Breast epithelium (tissue), 3 donors: ENCODE measurements at regions not wholly inside any gene's neighbourhood (a gene's known extent, or its start where the extent isn't known, plus 50 kb on each side); places are given as distances from the start of the nearest gene placed in this dataset.

Experiments used
- POLR2A ChIP-seq: fragments of 450-650 bp; IDR thresholded peaks from one replicate; pipeline ENCODE4 v1.6.1; 2016; ENCODE audit warnings: antibody characterized with exemption, mild to moderate bottlenecking, moderate library complexity
- POLR2AphosphoS5 ChIP-seq, 3 donors: sonication (generic); formaldehyde crosslinking; IDR thresholded peaks; one replicate each; pipeline ENCODE4 v1.6.1; 2017; ENCODE audit warnings: antibody characterized with exemption in 3 of 3
- TF ChIP-seq, protein P1 (sequence below), 3 donors: fragments of 450-650 bp; IDR thresholded peaks; one replicate each; pipeline ENCODE4 v1.5.1; 2016 to 2017; ENCODE audit warnings: antibody characterized with exemption in 3 of 3, mild to moderate bottlenecking in 3 of 3, moderate library complexity in 3 of 3

DNA sequence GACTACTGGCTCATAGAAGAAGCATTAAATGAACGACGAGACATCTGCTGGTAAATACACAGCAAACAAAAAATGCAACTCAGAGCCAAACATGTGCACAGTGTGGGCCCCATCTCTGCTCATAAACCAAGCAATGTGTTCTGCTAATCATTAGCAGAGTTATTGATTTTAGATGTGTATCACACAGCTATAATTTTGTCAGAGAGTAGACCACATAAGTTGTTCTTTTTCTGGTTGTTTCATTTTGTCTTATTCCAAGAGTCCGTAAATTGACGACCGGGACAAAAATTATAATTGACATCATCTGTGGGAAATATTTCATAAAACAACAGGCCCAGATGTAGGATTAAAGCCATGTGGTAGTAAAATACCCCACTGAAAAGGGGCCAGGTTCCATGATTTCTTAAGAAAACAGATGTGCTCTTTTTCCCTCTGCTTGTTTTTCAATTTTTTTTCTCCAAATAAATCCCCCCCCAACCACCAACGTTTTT lies 423.6 kb downstream of the HAO1 start:
- TF ChIP-seq, protein P1, sequence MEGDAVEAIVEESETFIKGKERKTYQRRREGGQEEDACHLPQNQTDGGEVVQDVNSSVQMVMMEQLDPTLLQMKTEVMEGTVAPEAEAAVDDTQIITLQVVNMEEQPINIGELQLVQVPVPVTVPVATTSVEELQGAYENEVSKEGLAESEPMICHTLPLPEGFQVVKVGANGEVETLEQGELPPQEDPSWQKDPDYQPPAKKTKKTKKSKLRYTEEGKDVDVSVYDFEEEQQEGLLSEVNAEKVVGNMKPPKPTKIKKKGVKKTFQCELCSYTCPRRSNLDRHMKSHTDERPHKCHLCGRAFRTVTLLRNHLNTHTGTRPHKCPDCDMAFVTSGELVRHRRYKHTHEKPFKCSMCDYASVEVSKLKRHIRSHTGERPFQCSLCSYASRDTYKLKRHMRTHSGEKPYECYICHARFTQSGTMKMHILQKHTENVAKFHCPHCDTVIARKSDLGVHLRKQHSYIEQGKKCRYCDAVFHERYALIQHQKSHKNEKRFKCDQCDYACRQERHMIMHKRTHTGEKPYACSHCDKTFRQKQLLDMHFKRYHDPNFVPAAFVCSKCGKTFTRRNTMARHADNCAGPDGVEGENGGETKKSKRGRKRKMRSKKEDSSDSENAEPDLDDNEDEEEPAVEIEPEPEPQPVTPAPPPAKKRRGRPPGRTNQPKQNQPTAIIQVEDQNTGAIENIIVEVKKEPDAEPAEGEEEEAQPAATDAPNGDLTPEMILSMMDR (IDR thresholded peaks at IDR 0.05) = no peak
- TF ChIP-seq POLR2A = no peak
- peak in 1 of 3 donors; percentile 14 for TF ChIP-seq POLR2AphosphoS5 (IDR thresholded peaks at IDR 0.05)
